Lower leg skin (tissue), 3 donors: ENCODE measurements at regions not wholly inside any gene's neighbourhood (a gene's known extent, or its start where the extent isn't known, plus 50 kb on each side); places are given as distances from the start of the nearest gene placed in this dataset.

Source experiments
- POLR2A ChIP-seq, 2 donors: fragments of 450-650 bp; IDR thresholded peaks; one replicate each; pipeline ENCODE4 v1.6.1; 2016 to 2017; ENCODE audit warnings: antibody characterized with exemption in 2 of 2, mild to moderate bottlenecking in 1 of 2, moderate library complexity in 1 of 2
- TF ChIP-seq, protein P1 (sequence below), 3 donors: fragments of 450-650 bp; IDR thresholded peaks; one replicate each; pipeline ENCODE4 v1.5.1; 2016; ENCODE audit warnings: antibody characterized with exemption in 3 of 3, mild to moderate bottlenecking in 3 of 3, moderate library complexity in 2 of 3

DNA sequence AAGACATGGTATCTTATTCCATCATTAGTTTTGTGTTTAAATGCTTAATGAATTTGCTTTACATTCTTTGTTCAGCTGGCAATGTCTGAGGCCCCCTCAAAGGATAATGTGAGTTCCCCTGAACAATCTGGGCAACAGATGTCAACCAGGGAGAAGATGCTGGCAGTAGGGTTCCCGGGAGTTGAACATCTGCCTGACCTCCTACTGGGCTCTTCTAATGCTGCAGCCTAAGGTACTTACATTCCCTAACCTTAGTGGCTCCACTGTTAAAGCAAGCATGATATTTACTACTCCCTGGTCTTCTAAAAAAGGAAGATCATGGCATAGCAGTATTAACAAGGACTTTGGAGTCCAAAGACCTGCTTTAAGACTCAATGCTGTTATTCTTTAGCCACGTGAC, 574.9 kb upstream of the NR5A2 start:
- TF ChIP-seq, protein P1, sequence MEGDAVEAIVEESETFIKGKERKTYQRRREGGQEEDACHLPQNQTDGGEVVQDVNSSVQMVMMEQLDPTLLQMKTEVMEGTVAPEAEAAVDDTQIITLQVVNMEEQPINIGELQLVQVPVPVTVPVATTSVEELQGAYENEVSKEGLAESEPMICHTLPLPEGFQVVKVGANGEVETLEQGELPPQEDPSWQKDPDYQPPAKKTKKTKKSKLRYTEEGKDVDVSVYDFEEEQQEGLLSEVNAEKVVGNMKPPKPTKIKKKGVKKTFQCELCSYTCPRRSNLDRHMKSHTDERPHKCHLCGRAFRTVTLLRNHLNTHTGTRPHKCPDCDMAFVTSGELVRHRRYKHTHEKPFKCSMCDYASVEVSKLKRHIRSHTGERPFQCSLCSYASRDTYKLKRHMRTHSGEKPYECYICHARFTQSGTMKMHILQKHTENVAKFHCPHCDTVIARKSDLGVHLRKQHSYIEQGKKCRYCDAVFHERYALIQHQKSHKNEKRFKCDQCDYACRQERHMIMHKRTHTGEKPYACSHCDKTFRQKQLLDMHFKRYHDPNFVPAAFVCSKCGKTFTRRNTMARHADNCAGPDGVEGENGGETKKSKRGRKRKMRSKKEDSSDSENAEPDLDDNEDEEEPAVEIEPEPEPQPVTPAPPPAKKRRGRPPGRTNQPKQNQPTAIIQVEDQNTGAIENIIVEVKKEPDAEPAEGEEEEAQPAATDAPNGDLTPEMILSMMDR (IDR thresholded peaks at IDR 0.05): no peak
- no peak for TF ChIP-seq POLR2A (IDR thresholded peaks at IDR 0.05)
